GM19438 (cell line): ENCODE measurements at regions not wholly inside any gene's neighbourhood (a gene's known extent, or its start where the extent isn't known, plus 50 kb on each side); places are given as distances from the start of the nearest gene placed in this dataset.
"Not testable (repeated sequence)": the region's sequence is repeated elsewhere in the genome, so short reads cannot be mapped to it uniquely, and the experiment has no call there.

ENCODE experiments used
- ATAC-seq: cut with Tn5 transposase; IDR thresholded peaks from one replicate; pipeline ENCODE4 v1.9.1; 2021; ENCODE audit warnings: low read depth; ENCODE audit not compliant: unreplicated experiment

- ATAC-seq = not testable (repeated sequence)
Observed at GRCh38 chr10:118834370-118834769, 79.6 kb upstream of the CACUL1 start.

GRCh38 chr10:118835682-118836326, 81.0 kb upstream of the CACUL1 start:
- ATAC-seq = no peak

GRCh38 chr10:118838364-118838763, 83.6 kb upstream of the CACUL1 start:
- no peak for ATAC-seq

- no peak for ATAC-seq
Observed at GRCh38 chr10:118839348-118839747, 84.6 kb upstream of the CACUL1 start.

GRCh38 chr10:118840071-118840775, 85.5 kb upstream of the CACUL1 start:
- ATAC-seq = no peak

- ATAC-seq = no peak
Observed at GRCh38 chr10:118840776-118841468, 86.2 kb upstream of the CACUL1 start.

GRCh38 chr10:118841881-118842605, 87.3 kb upstream of the CACUL1 start:
- ATAC-seq = no peak

GRCh38 chr10:118842843-118843624, 88.3 kb upstream of the CACUL1 start:
- no peak for ATAC-seq

GRCh38 chr10:118843647-118844265, 89.0 kb upstream of the CACUL1 start:
- no peak for ATAC-seq

- no peak for ATAC-seq
Observed at GRCh38 chr10:118844731-118845521, 90.2 kb upstream of the CACUL1 start.

GRCh38 chr10:118845776-118846175, 91.0 kb upstream of the CACUL1 start:
- ATAC-seq = no peak

- ATAC-seq = no peak
Observed at GRCh38 chr10:118850418-118851061, 95.8 kb upstream of the CACUL1 start.

GRCh38 chr10:118851062-118852035, 96.6 kb upstream of the CACUL1 start:
- ATAC-seq = peak; percentile 62

GRCh38 chr10:118853916-118854315, 99.1 kb upstream of the CACUL1 start:
- ATAC-seq = no peak

- ATAC-seq = no peak
Observed at GRCh38 chr10:118856106-118856505, 101.3 kb upstream of the CACUL1 start.

- no peak for ATAC-seq
Observed at GRCh38 chr10:118865998-118866693, 111.4 kb upstream of the CACUL1 start.

GRCh38 chr10:118867768-118868167, 113.0 kb upstream of the CACUL1 start:
- no peak for ATAC-seq
